Ascending aorta (tissue), 2 donors: ENCODE measurements at regions not wholly inside any gene's neighbourhood (a gene's known extent, or its start where the extent isn't known, plus 50 kb on each side); places are given as distances from the start of the nearest gene placed in this dataset.

ENCODE experiments used
- DNase-seq, 2 donors: peaks; one replicate each; pipeline ENCODE4 v3.0.0-alpha.2; 2019; ENCODE audit warnings: low spot score in 2 of 2
- H3K27ac ChIP-seq, 2 donors: fragments of 200-600 bp; sonication (generic); one replicate each; pipeline ENCODE4 v1.5.1; 2016 to 2017; ENCODE audit warnings: mild to moderate bottlenecking in 1 of 2
- H3K27me3 ChIP-seq: fragments of 200-600 bp; sonication (generic); one replicate; pipeline ENCODE4 v1.5.1; 2017
- H3K36me3 ChIP-seq, 2 donors: fragments of 200-600 bp; sonication (generic); one replicate each; pipeline ENCODE4 v1.5.1; 2016
- H3K4me1 ChIP-seq, 2 donors: fragments of 200-600 bp; sonication (generic); one replicate each; pipeline ENCODE4 v1.5.1; 2016 to 2017; ENCODE audit warnings: mild to moderate bottlenecking in 1 of 2
- H3K4me3 ChIP-seq, 2 donors: fragments of 200-600 bp; sonication (generic); one replicate each; pipeline ENCODE4 v1.5.1; 2016 to 2017; ENCODE audit warnings: mild to moderate bottlenecking in 1 of 2
- H3K9me3 ChIP-seq, 2 donors: fragments of 200-600 bp; sonication (generic); one replicate each; pipeline ENCODE4 v1.5.1; 2016
- intact Hi-C: fragments of 100-400 bp; cut with DNase I; formaldehyde crosslinking; loops from one replicate; pipeline ENCODE4 v1.15.1; 2023
- TF ChIP-seq, protein P1 (sequence below), 3 experiments: fragments of 200-600 bp in 2 of 3; fragments of 450-650 bp in 1 of 3; sonication (generic) in 2 of 3; IDR thresholded peaks; one replicate each; pipeline ENCODE4 v1.5.1; 2016 to 2019; ENCODE audit warnings: antibody characterized with exemption in 3 of 3, mild to moderate bottlenecking in 1 of 3, moderate library complexity in 1 of 3

- intact Hi-C loops: no loop called here
- DNase-seq: no peak
- no peaks in the 10 kb centered on the region for H3K4me1 ChIP-seq
- H3K27me3 ChIP-seq: no peaks in the 10 kb centered on the region
- H3K9me3 ChIP-seq: no peaks in the 10 kb centered on the region
- H3K27ac ChIP-seq: no peak overlapping the region
- H3K4me3 ChIP-seq: no peak overlapping the region
- H3K36me3 ChIP-seq: no peaks in the 10 kb centered on the region
- TF ChIP-seq, protein P1, sequence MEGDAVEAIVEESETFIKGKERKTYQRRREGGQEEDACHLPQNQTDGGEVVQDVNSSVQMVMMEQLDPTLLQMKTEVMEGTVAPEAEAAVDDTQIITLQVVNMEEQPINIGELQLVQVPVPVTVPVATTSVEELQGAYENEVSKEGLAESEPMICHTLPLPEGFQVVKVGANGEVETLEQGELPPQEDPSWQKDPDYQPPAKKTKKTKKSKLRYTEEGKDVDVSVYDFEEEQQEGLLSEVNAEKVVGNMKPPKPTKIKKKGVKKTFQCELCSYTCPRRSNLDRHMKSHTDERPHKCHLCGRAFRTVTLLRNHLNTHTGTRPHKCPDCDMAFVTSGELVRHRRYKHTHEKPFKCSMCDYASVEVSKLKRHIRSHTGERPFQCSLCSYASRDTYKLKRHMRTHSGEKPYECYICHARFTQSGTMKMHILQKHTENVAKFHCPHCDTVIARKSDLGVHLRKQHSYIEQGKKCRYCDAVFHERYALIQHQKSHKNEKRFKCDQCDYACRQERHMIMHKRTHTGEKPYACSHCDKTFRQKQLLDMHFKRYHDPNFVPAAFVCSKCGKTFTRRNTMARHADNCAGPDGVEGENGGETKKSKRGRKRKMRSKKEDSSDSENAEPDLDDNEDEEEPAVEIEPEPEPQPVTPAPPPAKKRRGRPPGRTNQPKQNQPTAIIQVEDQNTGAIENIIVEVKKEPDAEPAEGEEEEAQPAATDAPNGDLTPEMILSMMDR (IDR thresholded peaks at IDR 0.05): no peak
Observed at GRCh38 chr1:56137090-56137489, 442.3 kb downstream of the PLPP3 start.

- no peak for DNase-seq
- Histone ChIP-seq H3K27me3 (no peaks in the 10 kb centered on the region), H3K4me1 (no peaks in the 10 kb centered on the region), H3K4me3 (no peak overlapping the region), H3K9me3 (no peaks in the 10 kb centered on the region), H3K36me3 (no peaks in the 10 kb centered on the region), H3K27ac (no peak overlapping the region)
- TF ChIP-seq, protein P1 (IDR thresholded peaks at IDR 0.05): no peak
- intact Hi-C loops: no loop called here
Observed at GRCh38 chr1:56135864-56136147, 443.6 kb downstream of the PLPP3 start.

DNA sequence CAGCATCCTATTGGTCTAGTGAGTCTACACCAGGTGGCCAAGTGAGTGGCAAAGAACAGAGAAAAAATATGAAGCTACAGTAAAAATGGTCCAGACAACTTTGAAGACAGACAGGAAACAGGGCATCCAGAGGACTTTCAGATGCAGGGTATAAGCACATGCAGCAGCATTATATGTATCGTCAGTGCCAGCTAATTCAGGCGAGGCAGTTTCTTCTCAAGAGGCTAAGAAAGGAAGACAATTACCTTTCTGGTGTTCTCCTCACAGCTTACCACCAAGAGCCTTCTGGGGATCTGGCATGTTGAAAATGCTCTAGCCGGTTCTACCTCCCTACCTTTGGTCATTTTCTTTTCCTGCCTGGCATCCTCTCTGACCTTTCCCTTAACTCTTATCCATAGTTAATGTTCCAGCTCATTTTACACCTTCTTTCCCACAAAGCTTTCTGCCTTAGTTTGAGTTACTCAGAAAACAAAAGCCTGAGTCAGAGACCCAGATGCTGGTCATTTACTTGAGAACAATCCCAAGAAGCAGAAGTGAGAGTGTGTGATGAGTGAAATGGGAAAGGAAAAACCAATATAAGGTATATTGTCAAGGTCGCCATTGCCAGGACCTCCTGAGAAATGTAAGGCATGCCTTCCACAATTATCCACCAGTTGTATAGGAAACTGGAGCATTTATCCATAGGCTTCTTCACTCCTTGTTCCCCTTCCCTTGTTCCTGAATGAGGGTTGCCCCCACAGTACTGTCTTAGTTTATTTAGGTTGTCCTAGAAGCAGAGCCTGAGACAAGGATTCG is 444.1 kb downstream of the PLPP3 start:
- Histone ChIP-seq H3K36me3 (no peaks in the 10 kb centered on the region), H3K27ac (no peak overlapping the region), H3K4me1 (no peaks in the 10 kb centered on the region), H3K4me3 (no peak overlapping the region), H3K27me3 (no peaks in the 10 kb centered on the region), H3K9me3 (no peaks in the 10 kb centered on the region)
- DNase-seq: no peak
- TF ChIP-seq, protein P1 (IDR thresholded peaks at IDR 0.05): no peak
- intact Hi-C loops: no loop called here

- Histone ChIP-seq H3K4me1 (no peaks in the 10 kb centered on the region), H3K4me3 (no peak overlapping the region), H3K27ac (no peak overlapping the region), H3K36me3 (no peaks in the 10 kb centered on the region), H3K9me3 (no peaks in the 10 kb centered on the region), H3K27me3 (no peaks in the 10 kb centered on the region)
- TF ChIP-seq, protein P1 (IDR thresholded peaks at IDR 0.05): no peak
- DNase-seq: no peak
- intact Hi-C loops: no loop called here
Observed at GRCh38 chr1:56133522-56134472, 445.6 kb downstream of the PLPP3 start.

- no peaks in the 10 kb centered on the region for H3K36me3 ChIP-seq
- intact Hi-C loops: no loop called here
- no peak overlapping the region for H3K4me3 ChIP-seq
- H3K27me3 ChIP-seq: no peaks in the 10 kb centered on the region
- no peaks in the 10 kb centered on the region for H3K4me1 ChIP-seq
- H3K9me3 ChIP-seq: no peaks in the 10 kb centered on the region
- TF ChIP-seq, protein P1 (IDR thresholded peaks at IDR 0.05): no peak
- DNase-seq: no peak
- H3K27ac ChIP-seq: no peak overlapping the region
Observed at GRCh38 chr1:56132520-56132919, 446.8 kb downstream of the PLPP3 start.
